ENCODE measurements at regions not wholly inside any gene's neighbourhood (a gene's known extent, or its start where the extent isn't known, plus 50 kb on each side); places are given as distances from the start of the nearest gene placed in this dataset.

DNA sequence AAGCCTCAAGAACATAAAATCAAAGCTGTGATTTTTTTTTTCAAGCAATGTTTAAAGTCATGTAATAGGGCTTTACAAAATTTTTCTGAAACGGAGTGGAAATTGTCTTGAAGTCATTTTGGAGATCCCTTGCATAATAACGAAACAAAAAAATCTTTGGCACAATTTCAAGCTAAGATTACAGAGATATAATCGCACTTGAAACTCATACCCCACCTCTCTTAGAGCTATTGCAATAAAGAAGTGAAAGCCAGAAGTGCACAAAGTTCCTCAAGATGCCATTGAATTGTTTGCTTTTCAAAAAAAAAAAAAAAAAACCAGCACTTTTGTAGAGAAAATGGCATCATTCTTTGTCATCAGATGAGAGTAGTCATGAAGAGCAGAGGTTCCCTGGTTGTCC lies 152.3 kb downstream of the PAX3 start:
- DNase-seq (ENCODE audit: low read depth, low spot score) = no peak

DNA sequence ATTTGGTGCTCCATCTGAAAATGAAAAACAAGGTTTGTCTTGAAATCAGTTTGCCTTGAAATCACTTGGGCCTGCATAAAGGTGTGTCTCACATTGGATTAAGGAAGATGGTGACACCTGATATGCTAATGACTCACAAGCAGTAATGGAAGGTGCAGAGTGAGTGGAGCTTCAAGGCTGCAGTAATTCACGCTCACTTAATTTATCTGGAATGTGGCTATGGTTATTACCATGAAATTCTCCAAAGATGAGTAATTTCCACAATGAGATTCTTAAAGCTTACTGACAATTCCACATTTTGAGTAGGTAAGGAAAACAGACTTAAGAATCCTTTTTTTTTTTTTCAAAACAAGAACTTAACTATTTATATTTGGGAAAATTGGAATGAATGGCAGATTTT lies 156.8 kb downstream of the PAX3 start:
- DNase-seq (ENCODE audit: low read depth, low spot score) = no peak

DNA sequence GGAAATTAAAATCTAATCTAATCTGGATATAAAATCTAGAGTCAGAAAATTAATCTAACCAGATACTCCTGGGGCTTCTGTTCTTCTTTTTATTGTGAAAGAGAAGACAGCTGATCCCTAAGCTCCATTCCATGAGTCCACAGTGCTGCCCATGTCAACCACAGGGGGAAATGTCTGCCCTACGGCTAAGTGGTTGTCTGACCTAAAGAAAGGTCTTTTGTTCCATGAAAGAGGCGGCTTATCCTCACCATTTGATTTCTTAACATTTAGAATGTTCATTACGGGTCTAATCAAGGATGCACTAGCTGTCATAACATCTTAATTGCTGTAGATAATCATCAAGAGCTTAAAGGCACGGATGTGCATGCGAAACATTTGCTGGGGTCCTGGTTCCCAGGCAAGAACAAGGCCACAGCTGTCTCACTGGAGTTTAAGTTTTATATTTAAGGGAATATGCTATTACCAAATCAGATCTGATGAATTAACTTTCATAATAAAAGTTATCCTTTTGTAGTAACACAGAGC lies 162.6 kb downstream of the PAX3 start:
- no peak for DNase-seq (ENCODE audit: low read depth, low spot score)

DNA sequence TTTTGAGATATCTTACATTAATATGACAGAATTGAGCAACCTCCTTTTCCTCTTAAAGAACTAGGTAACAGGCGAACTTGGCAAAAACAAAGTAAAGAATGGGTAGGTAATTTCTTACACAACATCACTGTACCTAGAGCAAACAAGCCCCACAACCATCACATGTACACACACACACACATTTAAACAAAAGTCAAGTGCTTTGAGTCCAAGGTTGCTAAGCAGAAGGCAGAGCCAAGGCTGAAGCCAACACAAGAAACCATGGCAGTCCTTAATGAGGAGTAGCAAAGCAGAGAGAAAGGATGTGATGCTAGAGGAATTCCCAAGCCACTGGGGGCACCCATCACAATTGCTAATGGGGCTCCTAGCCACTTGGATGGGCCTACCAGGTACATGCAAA lies 164.1 kb downstream of the PAX3 start:
- no peak for DNase-seq (ENCODE audit: low read depth, low spot score)

DNA sequence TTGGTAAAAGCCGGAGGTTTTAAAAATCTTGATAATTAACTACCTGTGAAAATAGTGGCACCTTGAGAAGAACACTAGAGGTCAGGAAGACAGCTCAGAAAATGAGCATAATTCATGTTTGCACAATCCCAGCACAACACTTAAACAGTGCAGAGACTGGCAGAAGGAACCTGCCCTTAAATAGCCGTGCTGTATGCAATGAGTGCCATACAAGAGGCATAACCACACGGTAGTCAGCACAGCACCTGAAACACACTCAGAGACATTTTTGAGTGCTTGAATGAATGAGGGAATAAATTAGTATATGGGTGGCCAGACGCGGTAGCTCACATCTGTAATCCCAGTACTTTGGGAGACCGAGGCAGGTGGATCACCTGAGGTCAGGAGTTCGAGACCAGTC lies 164.9 kb downstream of the PAX3 start:
- DNase-seq (ENCODE audit: low read depth, low spot score) = no peak

DNA sequence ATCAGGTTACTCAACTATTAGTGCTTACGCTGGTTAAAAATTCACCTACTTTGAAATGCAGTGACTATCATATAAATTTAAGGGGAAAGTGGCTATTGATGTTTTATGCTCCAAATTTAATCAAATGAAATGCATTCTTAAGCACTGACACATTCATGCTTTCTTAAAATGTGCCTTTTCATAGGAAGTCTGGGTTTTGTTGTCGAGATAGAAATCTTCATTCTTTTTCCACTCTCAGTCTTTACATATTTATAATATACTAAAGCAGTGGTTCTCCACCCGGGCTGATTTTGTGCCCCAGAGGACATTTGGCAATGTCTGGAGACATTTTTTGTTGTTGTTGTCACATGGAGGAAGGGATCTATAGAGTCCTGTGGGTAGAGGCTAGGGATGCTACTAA lies 167.9 kb downstream of the PAX3 start:
- no peak for DNase-seq (ENCODE audit: low read depth, low spot score)

DNA sequence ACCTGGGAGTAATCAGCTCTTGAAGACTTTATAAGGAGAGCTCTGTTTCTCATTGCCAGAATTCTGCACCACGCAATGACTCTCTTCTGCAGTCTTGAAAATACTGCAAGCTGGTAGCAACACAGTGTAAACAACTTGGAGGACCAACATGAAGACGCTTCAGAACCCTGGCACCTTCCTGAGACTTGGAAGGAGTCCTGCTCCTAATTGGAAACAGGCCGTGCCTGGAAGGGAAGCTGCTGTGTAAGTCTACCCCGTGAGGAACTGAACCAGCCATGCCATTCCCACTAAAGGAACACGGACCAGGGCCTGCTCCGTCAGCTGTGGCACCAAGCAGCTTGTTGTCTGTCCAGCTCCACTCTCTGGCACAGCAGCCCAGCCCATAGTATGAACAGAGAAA lies 171.1 kb downstream of the PAX3 start:
- no peak for DNase-seq (ENCODE audit: low read depth, low spot score)

DNA sequence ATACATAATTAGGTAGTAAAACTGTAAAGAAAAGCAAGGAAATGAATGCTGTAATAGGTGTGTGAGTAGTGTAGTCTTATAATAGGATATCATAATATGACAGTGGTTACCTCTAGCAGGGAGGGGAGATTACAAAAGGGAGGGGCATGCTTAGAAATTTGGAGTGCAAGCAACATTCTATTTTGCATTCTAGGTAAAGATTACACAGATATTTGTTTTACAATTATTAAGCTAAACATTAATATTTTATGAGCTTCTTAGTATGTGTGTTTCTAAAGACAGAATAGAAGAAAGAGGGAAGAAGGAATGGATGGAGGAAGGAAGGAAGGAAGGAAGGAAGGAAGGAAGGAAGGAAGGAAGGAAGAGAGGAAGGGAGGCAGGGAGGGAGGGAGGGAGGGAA lies 177.9 kb downstream of the PAX3 start:
- no peak for DNase-seq (ENCODE audit: low read depth, low spot score)

DNA sequence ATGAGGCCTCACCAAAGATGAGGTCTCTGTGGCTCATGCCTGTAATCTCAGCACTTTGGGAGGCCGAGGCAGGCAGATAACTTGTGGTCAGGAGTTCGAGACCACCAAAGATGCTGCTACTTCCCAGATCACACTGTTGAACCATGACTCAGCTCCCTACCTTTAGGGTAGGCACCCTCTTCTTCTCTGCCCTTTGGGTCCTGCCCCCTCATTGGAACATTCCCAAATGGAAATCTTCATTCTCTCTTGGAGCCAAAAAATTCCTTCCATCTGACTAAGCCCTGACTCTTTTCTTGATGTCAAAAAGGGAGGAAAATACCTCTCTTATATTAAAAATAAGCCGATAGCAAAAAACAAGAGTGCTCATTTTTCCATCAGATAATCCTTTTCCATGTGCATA lies 183.5 kb downstream of the PAX3 start:
- DNase-seq (ENCODE audit: low read depth, low spot score) = no peak

DNA sequence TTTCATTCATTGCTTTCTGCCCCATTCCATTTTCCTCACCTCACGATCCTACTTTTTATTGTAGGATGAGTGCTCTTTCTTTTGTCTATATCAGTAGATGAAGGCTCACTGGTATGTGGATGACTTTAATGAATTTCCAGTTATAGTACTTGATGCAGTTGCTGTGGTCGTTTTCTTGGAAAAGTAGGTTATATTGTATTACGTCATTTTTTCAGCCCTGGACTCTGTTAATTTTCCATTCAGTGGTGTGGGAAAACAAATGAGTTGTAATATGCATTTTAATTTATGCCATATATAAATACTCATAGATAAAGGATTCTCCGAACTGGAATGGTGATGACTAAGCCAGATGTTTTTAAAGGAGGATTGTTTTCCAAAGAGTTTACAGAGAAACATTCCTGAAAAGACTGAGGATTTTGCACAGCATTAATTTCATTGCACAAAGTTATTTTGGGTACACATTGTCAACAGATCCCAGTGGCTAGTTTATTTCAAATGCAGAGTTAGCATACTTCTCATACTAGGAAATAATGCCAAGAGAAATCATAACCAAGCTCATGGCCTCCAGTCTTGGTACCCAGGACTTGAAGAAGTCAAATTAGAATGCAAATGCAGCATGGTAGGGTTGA lies 189.7 kb downstream of the PAX3 start:
- DNase-seq (ENCODE audit: low read depth, low spot score) = no peak

DNA sequence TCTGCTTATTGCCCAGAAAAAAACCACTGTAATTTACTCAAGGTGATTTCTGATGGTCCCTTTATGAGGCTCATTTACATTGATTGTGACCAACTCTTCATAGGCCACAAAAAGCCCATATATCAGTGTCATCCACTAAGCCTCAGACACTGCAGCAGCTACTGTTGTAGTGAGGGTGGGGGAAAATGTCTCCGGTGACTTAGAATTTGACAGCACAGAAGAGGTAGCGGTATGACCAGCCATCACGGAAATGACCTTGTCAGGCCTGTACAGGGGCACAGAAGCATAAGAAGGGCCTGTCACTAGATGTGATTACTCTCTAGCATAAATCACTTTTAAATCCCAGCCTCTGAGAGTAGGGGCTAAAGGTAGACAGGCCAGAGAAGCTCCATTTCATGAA lies 190.3 kb downstream of the PAX3 start:
- no peak for DNase-seq (ENCODE audit: low read depth, low spot score)

DNA sequence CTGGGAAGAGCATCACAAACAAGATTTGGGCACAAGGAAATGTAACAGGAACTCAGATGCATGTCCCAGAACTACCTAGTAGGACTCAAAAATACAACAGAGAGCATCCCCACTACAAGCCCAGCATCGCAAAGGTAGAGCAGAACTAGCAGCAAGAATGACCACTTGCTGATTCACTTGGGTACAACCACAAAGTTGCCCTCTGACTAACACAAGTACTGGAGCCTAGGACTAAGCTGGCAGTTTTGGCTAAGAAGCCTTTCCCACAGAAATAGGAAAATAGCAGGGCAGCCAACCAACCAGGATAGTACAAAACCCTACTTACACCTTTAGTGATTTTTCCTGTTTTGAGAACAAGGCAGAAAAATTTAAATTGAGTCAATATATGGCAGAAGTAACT lies 193.8 kb downstream of the PAX3 start:
- no peak for DNase-seq (ENCODE audit: low read depth, low spot score)

DNA sequence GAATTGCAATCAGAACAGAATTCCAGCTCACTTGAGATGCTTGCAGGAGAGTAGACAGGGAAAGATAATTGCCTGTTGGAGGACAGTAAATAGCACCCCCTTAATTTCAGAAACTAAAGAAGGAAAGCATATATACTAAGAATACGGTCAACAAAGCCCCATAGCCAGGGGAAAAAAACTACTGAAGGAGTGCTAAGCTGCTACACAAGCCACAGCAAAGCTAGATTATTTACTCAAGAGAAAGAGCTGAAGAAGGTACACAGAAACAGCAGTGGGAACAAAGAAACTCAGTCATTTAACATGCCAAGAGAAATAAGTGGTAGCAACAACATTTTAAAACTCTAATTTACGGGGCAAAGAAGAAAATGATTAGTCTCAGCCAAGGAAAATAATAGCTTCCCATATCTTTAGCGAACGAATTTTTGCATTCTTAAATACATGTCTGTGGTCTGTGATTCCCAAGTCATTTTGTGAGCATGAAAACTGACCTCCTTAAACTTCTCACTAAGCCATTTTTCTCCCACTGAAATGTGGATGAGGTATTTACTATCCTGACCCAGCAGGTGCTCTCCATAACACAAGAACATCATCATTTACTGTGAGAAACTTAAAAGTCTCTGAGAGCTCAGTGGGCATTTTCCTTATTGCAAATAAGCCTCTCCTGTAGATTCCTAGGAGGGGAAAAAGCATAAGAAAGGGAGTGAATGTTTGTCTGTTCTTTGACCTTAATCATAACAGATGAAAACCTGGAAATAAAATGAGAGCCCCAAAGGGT lies 196.0 kb downstream of the PAX3 start:
- DNase-seq (ENCODE audit: low read depth, low spot score) = no peak

DNA sequence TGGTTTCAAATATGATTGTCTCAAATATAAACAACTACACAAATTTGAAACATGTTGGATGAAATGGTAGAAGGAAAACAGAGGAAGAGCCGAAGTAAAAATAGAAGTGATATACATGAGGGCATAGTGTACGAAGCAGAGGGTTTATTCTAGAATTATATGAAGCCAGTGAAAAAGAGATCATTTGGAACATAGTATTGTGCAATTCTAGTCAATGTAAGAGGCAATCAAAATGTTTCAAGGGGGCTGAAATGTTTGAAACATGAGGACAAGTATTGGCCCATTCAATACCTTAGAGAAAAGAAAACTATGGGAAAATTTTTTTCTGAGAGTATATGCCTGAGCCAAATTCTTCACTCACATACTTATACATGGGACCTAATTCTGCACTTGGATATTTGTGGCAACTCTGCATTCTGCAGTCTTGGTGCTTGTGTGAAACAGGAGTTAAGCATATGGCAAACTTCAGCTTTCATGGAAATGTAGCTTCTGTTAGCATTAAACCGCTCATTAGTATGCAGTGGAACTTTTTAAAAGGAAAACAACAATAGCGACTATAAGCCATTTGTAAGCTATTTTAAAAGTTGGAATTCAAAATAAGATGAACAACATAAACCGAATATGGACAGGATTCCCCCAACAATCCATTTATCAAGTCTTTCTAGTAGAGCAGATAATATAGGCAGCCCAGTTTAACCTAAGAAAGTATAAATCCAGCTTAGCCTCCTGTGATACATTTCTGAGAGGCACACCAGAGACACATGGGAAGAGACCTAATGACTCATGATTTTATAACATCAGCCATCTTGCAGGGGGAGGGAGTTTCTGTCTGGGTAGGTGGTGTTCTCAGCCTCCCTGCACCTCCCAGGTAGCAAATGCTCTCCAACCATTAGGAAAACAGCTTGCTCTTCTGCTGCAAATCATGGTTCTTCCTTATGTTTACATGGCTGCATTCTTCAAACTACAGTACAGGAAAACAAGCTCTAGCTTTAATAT lies 197.8 kb downstream of the PAX3 start:
- DNase-seq (ENCODE audit: low read depth, low spot score) = no peak

DNA sequence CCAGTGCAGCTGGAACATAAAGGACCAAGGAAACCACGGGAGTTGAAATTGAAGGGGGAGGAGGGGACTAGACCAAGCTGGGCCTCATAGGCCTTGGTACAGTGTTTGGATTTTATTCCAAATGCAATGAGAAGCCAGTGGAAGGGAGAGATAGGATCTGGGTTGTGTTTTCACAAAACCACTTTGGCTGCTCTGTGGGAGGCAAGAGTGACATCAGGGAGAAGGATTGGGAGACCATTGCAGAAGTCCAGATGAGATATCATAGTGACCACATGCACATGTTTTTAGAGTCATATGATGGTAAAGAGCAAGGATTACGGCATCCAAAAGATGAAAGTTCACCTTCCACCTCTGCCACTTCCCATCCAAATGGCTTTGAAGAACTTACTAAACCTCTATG lies 210.2 kb downstream of the PAX3 start:
- DNase-seq (ENCODE audit: low read depth, low spot score) = no peak

DNA sequence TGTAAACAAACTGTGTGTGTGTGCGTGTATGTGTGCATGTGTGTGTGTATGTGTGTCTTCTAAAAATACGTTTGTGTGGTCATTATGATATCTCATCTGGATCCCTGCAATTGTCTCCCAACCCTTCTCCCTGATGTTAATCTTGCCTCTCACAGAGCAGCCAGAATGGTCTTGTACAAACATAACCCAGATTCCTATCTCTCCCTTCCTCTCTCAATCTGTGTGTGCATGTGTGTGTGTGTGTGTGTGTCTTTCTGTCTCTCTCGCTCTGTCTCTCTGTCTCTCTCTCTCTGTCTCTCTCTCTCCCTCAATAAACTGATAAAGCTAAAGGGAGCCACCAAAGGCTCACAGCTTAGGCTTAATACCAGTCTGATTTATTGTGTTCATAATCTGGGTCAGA lies 210.8 kb downstream of the PAX3 start:
- no peak for DNase-seq (ENCODE audit: low read depth, low spot score)

DNA sequence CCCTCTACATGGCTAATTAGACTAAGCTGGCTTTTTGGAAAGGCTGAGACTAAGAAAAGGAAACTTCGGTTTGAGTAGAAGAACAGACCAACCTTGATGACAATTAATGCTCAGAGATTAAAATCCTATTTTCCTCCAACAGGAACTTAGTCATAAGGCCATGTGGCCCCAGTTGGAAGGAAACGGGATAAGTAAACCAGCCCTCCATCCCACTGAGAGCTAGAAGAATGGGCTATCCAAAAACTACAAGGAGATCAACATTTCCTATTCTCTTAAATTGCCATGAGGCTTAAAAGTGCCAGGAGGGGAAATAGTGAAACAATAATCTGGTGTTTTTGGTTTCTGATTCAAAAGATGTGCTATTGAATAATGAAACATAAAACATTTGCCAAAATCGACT lies 216.6 kb downstream of the PAX3 start:
- DNase-seq (ENCODE audit: low read depth, low spot score) = no peak

DNA sequence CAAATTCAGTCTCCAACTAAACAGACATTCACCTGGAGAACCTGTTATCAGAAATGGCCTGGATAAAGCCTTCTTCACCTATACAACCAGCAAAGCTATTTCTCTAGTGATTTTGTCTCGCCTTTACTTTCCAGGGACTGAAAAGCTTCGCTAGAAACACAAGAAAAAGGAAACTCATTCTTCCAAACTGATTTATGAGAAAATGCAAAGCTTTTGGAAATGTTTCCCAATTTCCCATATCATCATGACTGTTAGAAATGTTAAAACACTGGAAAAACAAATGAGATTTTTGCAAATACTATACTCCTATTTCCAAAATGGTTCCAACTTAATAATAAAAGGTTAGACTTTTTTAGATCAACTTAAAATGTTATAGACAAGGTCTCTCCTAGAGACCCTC lies 218.7 kb downstream of the PAX3 start:
- DNase-seq (ENCODE audit: low read depth, low spot score) = no peak

DNA sequence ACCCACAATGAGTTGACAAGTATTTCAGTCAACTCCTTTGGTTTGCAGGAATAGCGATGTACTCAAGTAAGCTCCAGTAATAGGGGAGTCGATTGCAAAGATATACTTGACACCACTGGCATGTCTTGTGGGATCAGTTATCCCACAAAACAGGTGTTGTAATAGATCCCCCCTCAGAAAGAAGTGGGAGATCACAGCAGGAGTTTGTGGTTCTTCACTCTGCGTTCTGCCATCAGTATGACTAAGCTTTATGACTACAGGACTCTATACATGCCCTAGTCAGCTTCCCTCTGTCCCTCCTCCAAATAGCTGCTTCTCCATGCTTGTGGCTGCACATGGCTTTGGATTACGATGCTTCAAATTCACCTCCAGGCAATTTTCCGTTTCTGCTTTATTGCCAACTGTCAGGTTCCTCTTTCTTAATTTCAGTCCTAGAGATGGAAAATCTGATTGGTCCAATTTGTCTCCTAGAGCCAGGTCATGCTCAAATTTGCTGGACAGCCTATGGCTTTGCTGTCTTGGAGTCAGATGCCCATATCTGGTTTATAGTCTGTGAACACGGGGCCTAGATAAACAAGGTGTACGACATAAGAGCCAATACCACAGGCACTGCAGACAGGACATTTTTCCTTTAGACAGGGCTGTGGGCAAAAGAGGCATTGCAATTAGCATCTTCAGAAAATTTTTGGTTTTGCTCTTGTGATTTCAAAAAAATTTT lies 221.7 kb downstream of the PAX3 start:
- DNase-seq (ENCODE audit: low read depth, low spot score) = no peak

DNA sequence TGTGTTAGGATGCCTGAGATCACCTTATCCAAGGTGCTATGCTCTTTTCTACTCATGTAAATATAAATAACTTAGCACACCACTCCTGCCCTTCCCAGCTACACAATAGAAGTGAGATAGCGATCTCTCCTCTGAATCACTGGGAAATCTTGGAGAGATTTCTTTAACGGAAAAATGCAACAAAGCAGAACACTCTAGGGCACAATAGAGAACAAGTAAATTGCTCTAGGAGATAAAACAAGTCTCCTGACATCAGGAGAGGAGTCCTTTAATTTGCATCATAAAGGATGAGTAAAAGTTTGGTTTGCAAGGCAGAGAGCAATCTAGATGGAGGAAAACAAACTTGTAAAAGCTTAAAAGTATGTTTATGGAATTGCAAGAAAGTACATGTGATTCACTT lies 224.1 kb downstream of the PAX3 start:
- DNase-seq (ENCODE audit: low read depth, low spot score) = no peak

DNA sequence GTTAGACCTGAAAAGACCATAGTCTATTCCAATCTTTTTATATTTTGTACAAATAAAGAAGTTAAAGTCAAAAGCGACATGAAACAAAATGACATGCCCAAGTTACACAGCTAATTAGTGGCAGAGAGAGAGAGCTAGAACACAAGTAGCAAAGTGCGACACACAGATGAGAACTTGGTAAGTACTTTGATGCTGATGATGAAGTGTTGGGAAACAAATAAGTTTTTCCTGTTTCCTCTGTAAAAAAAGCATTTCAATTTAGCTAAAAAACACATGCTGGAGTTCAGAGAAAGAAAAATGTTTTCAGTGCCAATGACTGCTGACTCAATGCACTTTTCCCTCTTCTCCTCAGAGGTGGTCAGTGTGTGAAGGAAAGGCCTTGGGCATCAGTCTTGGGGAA lies 226.9 kb downstream of the PAX3 start:
- DNase-seq (ENCODE audit: low read depth, low spot score) = no peak

DNA sequence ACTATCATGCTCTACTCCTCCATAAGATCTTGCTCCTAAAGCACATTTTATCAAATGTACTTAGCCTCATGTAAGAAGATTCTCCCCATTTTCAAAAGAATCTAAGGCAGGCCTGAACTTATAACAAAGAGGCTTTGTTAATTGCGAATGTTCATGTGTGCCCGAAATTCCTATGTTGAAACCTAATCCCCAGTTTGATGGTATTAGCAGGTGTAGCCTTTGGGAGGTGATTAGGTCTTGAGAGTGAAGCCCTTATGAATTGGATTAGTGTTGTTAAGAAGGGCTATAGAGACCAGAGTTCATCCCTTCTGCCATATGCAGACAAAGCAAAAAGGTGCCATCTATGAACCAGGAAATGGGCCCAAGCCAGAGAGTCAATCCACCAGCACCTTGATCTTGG lies 234.5 kb downstream of the PAX3 start:
- no peak for DNase-seq (ENCODE audit: low read depth, low spot score)
